ENCODE measurements at regions not wholly inside any gene's neighbourhood (a gene's known extent, or its start where the extent isn't known, plus 50 kb on each side); places are given as distances from the start of the nearest gene placed in this dataset.

GRCh38 chr6:83781506-83781905, 71.7 kb upstream of the RIPPLY2 start:
- DNase-seq (no peak), ATAC-seq (ENCODE audit: low read depth) (no peak)
- ChIA-PET POLR2A (ENCODE audit: unreplicated experiment) (no interaction called here), CTCF (no interaction called here)
- no peak overlapping the region for H3K4ac ChIP-seq (ENCODE audit: low read depth, low read length)
- no peak overlapping the region for H3K4me3 ChIP-seq (ENCODE audit: insufficient read depth, low read depth, low read length)
- no peak overlapping the region for H2BK120ac ChIP-seq (ENCODE audit: low read depth, low read length)
- intact Hi-C loops (cut with micrococcal nuclease) = no loop called here
- WGBS, 2 experiments (ENCODE audit: extremely low coverage in 2 of 2, insufficient read length in 1 of 2) = no CpG with 5 or more reads among the region's 3 CpGs
- BruUV-seq (replicated peaks) = no TSS peak
- no peak overlapping the region for H3K4me2 ChIP-seq (ENCODE audit: low read depth, low read length)
- no peaks in the 10 kb centered on the region for H3K9me1 ChIP-seq (ENCODE audit: insufficient read depth, low read length)
- H3K9ac ChIP-seq (ENCODE audit: low read depth, low read length) = no peak overlapping the region
- no peak overlapping the region for H3K18ac ChIP-seq (ENCODE audit: low read depth, low read length)
- no peak overlapping the region for H2AFZ ChIP-seq (replicated peaks; ENCODE audit: low read length, poor library complexity)
- H3K14ac ChIP-seq (replicated peaks; ENCODE audit: low read depth, low read length) = no peak overlapping the region
- no peaks in the 10 kb centered on the region for H3K79me1 ChIP-seq (ENCODE audit: low read depth in 1 of 2, low read length in 2 of 2)
- H4K20me1 ChIP-seq (ENCODE audit: insufficient read depth, low read length) = no peaks in the 10 kb centered on the region
- no peaks in the 10 kb centered on the region for H3K9me3 ChIP-seq (ENCODE audit: control insufficient read depth, insufficient read depth, low read length)
- H3K56ac ChIP-seq (ENCODE audit: extremely low read depth, insufficient read depth, low read length) = no peak overlapping the region
- no peak overlapping the region for H2BK5ac ChIP-seq (ENCODE audit: low read depth, low read length, poor library complexity, severe bottlenecking)
- H3K4me1 ChIP-seq (ENCODE audit: control insufficient read depth, insufficient read depth, low read length) = no peaks in the 10 kb centered on the region
- no peak overlapping the region for H3K27ac ChIP-seq (ENCODE audit: insufficient read depth, low read length)
- TF ChIP-seq POLR2A (IDR thresholded peaks at IDR 0.05; ENCODE audit: low read depth, low read length) = no peak
- TF ChIP-seq ELK1 (IDR thresholded peaks at IDR 0.05; ENCODE audit: borderline replicate concordance, low read depth, low read length) = no peak
- no peak for TF ChIP-seq USF2 (IDR thresholded peaks at IDR 0.05; ENCODE audit: low read depth, low read length)
- no peak for TF ChIP-seq MAZ (IDR thresholded peaks at IDR 0.05; ENCODE audit: borderline replicate concordance, low read depth, low read length)
- no peak for TF ChIP-seq RCOR1 (IDR thresholded peaks at IDR 0.05; ENCODE audit: insufficient replicate concordance, low read length)
- no peak for TF ChIP-seq FOS (IDR thresholded peaks at IDR 0.05; ENCODE audit: low read depth, low read length)
- no peak for TF ChIP-seq RAD21 (IDR thresholded peaks at IDR 0.05; ENCODE audit: low read length)
- no peak for TF ChIP-seq MXI1 (IDR thresholded peaks at IDR 0.05; ENCODE audit: borderline replicate concordance, low read depth, low read length)
- no peak for TF ChIP-seq RFX5 (IDR thresholded peaks at IDR 0.05; ENCODE audit: low read depth, low read length)
- no peak for TF ChIP-seq SMC3 (IDR thresholded peaks at IDR 0.05; ENCODE audit: low read depth, low read length)
- no peak for TF ChIP-seq BHLHE40 (IDR thresholded peaks at IDR 0.05; ENCODE audit: low read depth, low read length)
- no peak for TF ChIP-seq MAFK (IDR thresholded peaks at IDR 0.05; ENCODE audit: low read depth, low read length)
- no peak for TF ChIP-seq NFE2L2 (IDR thresholded peaks at IDR 0.05; ENCODE audit: low read depth, low read length)
- no peak for TF ChIP-seq CHD1 (IDR thresholded peaks at IDR 0.05; ENCODE audit: low read depth, low read length)
- no peak for TF ChIP-seq CTCF (conservative IDR thresholded peaks at IDR 0.05; ENCODE audit: low read depth, low read length)
- TF ChIP-seq CEBPB (IDR thresholded peaks at IDR 0.05; ENCODE audit: low read depth, low read length) = no peak
- no peak overlapping the region for H4K5ac ChIP-seq (ENCODE audit: low read depth, low read length)
- dilution Hi-C loops (cut with HindIII; ENCODE audit: low sequenced_read_pairs, unreplicated experiment) = no loop called here
- H2AK5ac ChIP-seq (ENCODE audit: low read depth, low read length) = no peak overlapping the region
- no peak overlapping the region for H2AK9ac ChIP-seq (replicated peaks; ENCODE audit: low read depth, low read length, poor library complexity)
- no peaks in the 10 kb centered on the region for H3K27me3 ChIP-seq (ENCODE audit: control insufficient read depth, insufficient read depth, low read length)
- no peaks in the 10 kb centered on the region for H3K36me3 ChIP-seq (ENCODE audit: control insufficient read depth, insufficient read depth, low read length)
- no peak overlapping the region for H2BK15ac ChIP-seq (ENCODE audit: low read depth, low read length)
- in situ Hi-C loops (cut with MboI; ENCODE audit: low sequenced_read_pairs) = no loop called here
- H4K91ac ChIP-seq (ENCODE audit: insufficient read depth, low read depth, low read length) = no peak overlapping the region
- H3K23ac ChIP-seq (ENCODE audit: low read depth, low read length) = no peak overlapping the region
- no peak overlapping the region for H4K8ac ChIP-seq (ENCODE audit: low read depth in 2 of 2, low read length in 2 of 2)
- H2BK20ac ChIP-seq (ENCODE audit: low read depth, low read length) = no peak overlapping the region

Data from IMR-90 (cell line).